ENCODE measurements at regions not wholly inside any gene's neighbourhood (a gene's known extent, or its start where the extent isn't known, plus 50 kb on each side); places are given as distances from the start of the nearest gene placed in this dataset.

GRCh38 chr12:84661786-84662185 is 250.8 kb downstream of the SLC6A15 start:
- no peak for DNase-seq

GRCh38 chr12:84660139-84660538 is 252.5 kb downstream of the SLC6A15 start:
- no peak for DNase-seq

GRCh38 chr12:84658877-84659276 is 253.7 kb downstream of the SLC6A15 start:
- no peak for DNase-seq

GRCh38 chr12:84656705-84657104 is 255.9 kb downstream of the SLC6A15 start:
- DNase-seq: no peak

- no peak for DNase-seq
Measured at GRCh38 chr12:84653482-84653881, 259.1 kb downstream of the SLC6A15 start.

GRCh38 chr12:84648425-84648824 is 264.2 kb downstream of the SLC6A15 start:
- no peak for DNase-seq

- DNase-seq: no peak
Measured at GRCh38 chr12:84644908-84645307, 267.7 kb downstream of the SLC6A15 start.

- no peak for DNase-seq
Measured at GRCh38 chr12:84643993-84644392, 268.6 kb downstream of the SLC6A15 start.

- DNase-seq: no peak
Measured at GRCh38 chr12:84641940-84642545, 270.6 kb downstream of the SLC6A15 start.

- no peak for DNase-seq
Measured at GRCh38 chr12:84638811-84639368, 273.7 kb downstream of the SLC6A15 start.

GRCh38 chr12:84637926-84638325 is 274.7 kb downstream of the SLC6A15 start:
- no peak for DNase-seq

- no peak for DNase-seq
Measured at GRCh38 chr12:84636801-84637290, 275.8 kb downstream of the SLC6A15 start.

- DNase-seq: no peak
Measured at GRCh38 chr12:84634526-84634925, 278.1 kb downstream of the SLC6A15 start.

GRCh38 chr12:84632556-84632955 is 280.0 kb downstream of the SLC6A15 start:
- DNase-seq: no peak

GRCh38 chr12:84631020-84631419 is 281.6 kb downstream of the SLC6A15 start:
- no peak for DNase-seq

GRCh38 chr12:84627593-84627992 is 285.0 kb downstream of the SLC6A15 start:
- no peak for DNase-seq

- no peak for DNase-seq
Measured at GRCh38 chr12:84624601-84625000, 288.0 kb downstream of the SLC6A15 start.

GRCh38 chr12:84619053-84619571 is 293.5 kb downstream of the SLC6A15 start:
- DNase-seq: no peak

GRCh38 chr12:84607170-84607819 is 305.3 kb downstream of the SLC6A15 start:
- DNase-seq: no peak

GRCh38 chr12:84605983-84606382 is 306.6 kb downstream of the SLC6A15 start:
- DNase-seq: no peak

GRCh38 chr12:84604551-84604950 is 308.0 kb downstream of the SLC6A15 start:
- DNase-seq: no peak

GRCh38 chr12:84603484-84604248 is 308.9 kb downstream of the SLC6A15 start:
- DNase-seq: no peak

- DNase-seq: no peak
Measured at GRCh38 chr12:84601483-84601882, 311.1 kb downstream of the SLC6A15 start.

Data from DMS153 (cell line).